Osteoblast (primary cell): ENCODE measurements at regions not wholly inside any gene's neighbourhood (a gene's known extent, or its start where the extent isn't known, plus 50 kb on each side); places are given as distances from the start of the nearest gene placed in this dataset.

Experiments
- DNase-seq: peaks from one replicate; pipeline ENCODE4 v3.0.0; 2011; ENCODE audit warnings: low spot score, mixed read lengths; ENCODE audit not compliant: insufficient read length; ENCODE audit errors: missing footprints
- H2AFZ ChIP-seq: 2 replicates; pipeline ENCODE4 v1.6.0; 2011; ENCODE audit warnings: mild to moderate bottlenecking, low read length
- H3K27ac ChIP-seq: 2 replicates; pipeline ENCODE4 v1.5.1; 2011; ENCODE audit warnings: mild to moderate bottlenecking, low read depth, low read length, moderate library complexity
- H3K27me3 ChIP-seq: 2 replicates; pipeline ENCODE4 v1.6.0; 2012; ENCODE audit warnings: mild to moderate bottlenecking, control low read depth, inconsistent platforms, low read length, moderate library complexity; ENCODE audit not compliant: insufficient read depth
- H3K36me3 ChIP-seq: 2 replicates; pipeline ENCODE4 v1.5.1; 2011; ENCODE audit warnings: mild to moderate bottlenecking, low read length, control low read depth, moderate library complexity; ENCODE audit not compliant: insufficient read depth
- H3K4me1 ChIP-seq: 2 replicates; pipeline ENCODE4 v1.5.1; 2011; ENCODE audit warnings: mild to moderate bottlenecking, low read length, control low read depth, moderate library complexity; ENCODE audit not compliant: insufficient read depth
- H3K4me2 ChIP-seq: 2 replicates; pipeline ENCODE4 v1.6.0; 2011; ENCODE audit warnings: mild to moderate bottlenecking, low read length; ENCODE audit not compliant: insufficient read depth
- H3K4me3 ChIP-seq: fragments of 200-600 bp; sonication (generic); 3 replicates; pipeline ENCODE4 v1.5.1; 2012; ENCODE audit warnings: mild to moderate bottlenecking, low read length, inconsistent platforms; ENCODE audit not compliant: insufficient read depth
- H3K79me2 ChIP-seq: 2 replicates; pipeline ENCODE4 v1.6.0; 2012; ENCODE audit warnings: mild to moderate bottlenecking, low read length, control low read depth, inconsistent platforms; ENCODE audit not compliant: insufficient read depth
- H3K9me3 ChIP-seq: 2 replicates; pipeline ENCODE4 v1.5.1; 2011; ENCODE audit warnings: low read depth, low read length, control low read depth
- H4K20me1 ChIP-seq: 2 replicates; pipeline ENCODE4 v1.6.0; 2012; ENCODE audit warnings: mild to moderate bottlenecking, low read length, control low read depth; ENCODE audit not compliant: insufficient read depth
- TF ChIP-seq, protein P1 (sequence below): IDR thresholded peaks from 2 replicates; pipeline ENCODE4 v1.5.1; 2011; ENCODE audit warnings: mild to moderate bottlenecking, low read depth, low read length, moderate library complexity; ENCODE audit errors: extremely low read depth

DNA sequence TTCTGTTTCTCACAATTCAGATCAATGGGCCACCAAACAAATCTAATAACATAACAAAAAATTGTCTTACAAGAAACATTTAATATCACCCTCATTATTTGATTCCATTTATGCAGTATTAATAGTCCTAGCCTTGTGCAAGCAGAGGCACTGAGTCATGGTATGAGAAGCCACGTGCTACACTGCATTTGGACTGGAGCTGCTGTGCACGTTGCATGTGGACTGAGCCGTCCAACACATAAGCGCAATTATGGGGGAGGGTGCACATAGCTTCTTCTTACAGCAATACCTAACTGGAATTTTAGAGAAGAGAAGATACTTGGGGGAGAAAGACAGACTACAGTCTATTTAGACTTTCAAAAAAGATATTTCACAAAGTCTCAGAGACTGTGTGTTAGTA lies 329.6 kb upstream of the ID2 start:
- H2AFZ ChIP-seq: no peak overlapping the region
- H3K4me3 ChIP-seq: no peak overlapping the region
- H3K36me3 ChIP-seq: no peaks in the 10 kb centered on the region
- DNase-seq: no peak
- no peaks in the 10 kb centered on the region for H3K9me3 ChIP-seq
- H3K79me2 ChIP-seq: no peaks in the 10 kb centered on the region
- H3K4me2 ChIP-seq: no peak overlapping the region
- no peaks in the 10 kb centered on the region for H3K4me1 ChIP-seq
- no peak overlapping the region for H3K27ac ChIP-seq
- H3K27me3 ChIP-seq: no peaks in the 10 kb centered on the region
- TF ChIP-seq, protein P1, sequence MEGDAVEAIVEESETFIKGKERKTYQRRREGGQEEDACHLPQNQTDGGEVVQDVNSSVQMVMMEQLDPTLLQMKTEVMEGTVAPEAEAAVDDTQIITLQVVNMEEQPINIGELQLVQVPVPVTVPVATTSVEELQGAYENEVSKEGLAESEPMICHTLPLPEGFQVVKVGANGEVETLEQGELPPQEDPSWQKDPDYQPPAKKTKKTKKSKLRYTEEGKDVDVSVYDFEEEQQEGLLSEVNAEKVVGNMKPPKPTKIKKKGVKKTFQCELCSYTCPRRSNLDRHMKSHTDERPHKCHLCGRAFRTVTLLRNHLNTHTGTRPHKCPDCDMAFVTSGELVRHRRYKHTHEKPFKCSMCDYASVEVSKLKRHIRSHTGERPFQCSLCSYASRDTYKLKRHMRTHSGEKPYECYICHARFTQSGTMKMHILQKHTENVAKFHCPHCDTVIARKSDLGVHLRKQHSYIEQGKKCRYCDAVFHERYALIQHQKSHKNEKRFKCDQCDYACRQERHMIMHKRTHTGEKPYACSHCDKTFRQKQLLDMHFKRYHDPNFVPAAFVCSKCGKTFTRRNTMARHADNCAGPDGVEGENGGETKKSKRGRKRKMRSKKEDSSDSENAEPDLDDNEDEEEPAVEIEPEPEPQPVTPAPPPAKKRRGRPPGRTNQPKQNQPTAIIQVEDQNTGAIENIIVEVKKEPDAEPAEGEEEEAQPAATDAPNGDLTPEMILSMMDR: no peak
- no peaks in the 10 kb centered on the region for H4K20me1 ChIP-seq

DNA sequence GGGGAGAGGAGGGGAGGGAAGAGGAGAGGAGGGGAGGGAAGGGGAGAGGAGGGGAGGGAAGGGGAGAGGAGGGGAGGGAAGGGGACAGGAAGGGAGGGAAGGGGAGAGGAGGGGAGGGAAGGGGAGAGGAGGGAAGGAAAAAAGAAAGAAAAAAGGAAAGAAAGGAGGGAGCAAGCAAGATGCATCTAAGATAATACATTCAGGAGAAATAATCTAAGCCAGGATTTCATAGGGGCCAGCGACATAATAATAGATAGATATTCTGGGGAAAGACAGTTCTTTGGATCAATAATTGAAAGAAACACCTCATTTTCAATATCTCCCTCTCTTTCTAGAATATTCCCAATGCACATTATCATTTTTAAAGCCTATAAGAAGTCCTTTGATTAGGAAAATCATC lies 328.9 kb upstream of the ID2 start:
- Histone ChIP-seq H3K4me1 (no peaks in the 10 kb centered on the region), H3K36me3 (no peaks in the 10 kb centered on the region), H3K4me3 (no peak overlapping the region), H2AFZ (no peak overlapping the region), H3K4me2 (no peak overlapping the region), H3K27ac (no peak overlapping the region), H3K79me2 (no peaks in the 10 kb centered on the region), H3K27me3 (no peaks in the 10 kb centered on the region), H3K9me3 (no peaks in the 10 kb centered on the region), H4K20me1 (no peaks in the 10 kb centered on the region)
- TF ChIP-seq, protein P1: no peak
- DNase-seq: no peak

DNA sequence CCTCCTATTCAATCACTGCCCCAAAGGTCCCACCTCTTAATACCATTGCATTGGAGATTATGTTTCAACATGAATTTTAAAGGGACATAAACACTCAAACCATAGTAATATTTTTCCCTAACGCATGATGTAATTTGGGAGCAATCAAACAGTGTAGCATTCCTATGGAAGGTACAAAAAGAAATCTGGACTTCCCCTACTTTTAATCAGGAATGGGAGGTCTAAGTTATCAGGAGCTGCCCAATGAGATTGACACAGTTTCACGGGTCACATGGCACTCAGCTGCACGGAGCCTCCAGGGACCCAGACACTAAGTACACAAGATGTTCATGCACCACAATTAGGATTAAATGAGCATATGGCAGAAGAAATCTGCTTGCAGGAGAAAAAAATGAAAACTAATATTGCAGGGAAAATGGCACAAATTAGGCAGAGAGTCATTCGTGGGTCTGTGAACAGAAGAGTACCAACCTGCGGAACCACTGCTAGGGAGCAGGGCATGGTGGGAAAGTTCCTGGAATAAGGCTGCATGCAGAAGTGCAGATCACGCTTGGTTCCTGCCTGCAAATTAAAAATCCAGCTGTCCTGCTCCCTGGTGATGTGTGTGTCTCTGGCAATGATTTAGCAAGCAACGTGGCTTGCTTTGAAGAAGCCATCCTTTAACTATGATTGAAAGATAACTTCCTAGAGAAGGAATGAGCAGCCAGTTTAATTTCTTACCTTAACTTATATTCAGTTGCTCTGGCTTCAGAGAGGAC lies 326.6 kb upstream of the ID2 start:
- H3K9me3 ChIP-seq: no peaks in the 10 kb centered on the region
- no peaks in the 10 kb centered on the region for H4K20me1 ChIP-seq
- TF ChIP-seq, protein P1: no peak
- no peaks in the 10 kb centered on the region for H3K4me1 ChIP-seq
- no peak overlapping the region for H3K4me2 ChIP-seq
- no peak overlapping the region for H3K27ac ChIP-seq
- H2AFZ ChIP-seq: no peak overlapping the region
- DNase-seq: no peak
- H3K27me3 ChIP-seq: no peaks in the 10 kb centered on the region
- H3K36me3 ChIP-seq: no peaks in the 10 kb centered on the region
- no peak overlapping the region for H3K4me3 ChIP-seq
- no peaks in the 10 kb centered on the region for H3K79me2 ChIP-seq

DNA sequence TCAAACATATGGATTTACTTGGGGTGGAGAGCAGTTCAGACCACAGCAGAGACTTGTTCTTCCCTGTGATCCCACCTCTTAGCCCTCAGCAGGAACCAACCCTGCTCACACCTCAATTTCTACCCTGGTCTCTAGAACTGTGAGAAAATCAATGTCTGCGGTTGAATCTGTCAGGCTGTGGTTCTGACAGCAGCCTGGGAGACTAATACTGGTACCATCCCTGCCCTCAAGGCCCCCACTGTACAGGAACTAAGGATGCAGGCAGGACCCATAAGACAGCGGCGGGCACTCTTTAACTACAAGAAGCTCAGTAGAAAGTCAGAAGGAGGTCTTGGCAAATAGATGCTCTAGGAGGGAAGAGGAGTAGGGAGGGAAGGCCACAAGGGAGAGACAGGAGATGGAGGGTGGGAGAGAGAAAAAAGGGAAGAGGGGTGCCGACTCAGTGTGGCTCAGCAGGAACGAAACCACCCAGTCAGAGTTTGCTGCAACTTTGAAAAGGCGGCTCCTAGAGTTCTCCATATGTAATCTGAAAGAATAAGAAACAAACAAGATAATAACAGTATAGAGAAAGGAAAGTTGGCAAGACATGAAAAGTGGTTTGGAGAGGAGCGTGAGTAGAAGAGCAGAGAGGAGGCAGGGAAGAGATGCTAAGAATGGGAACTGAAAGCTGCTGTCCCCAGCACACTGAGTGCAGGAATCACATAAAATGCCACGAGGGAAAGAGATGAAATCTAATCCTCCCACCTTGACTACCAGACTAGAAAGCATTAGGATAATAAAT lies 323.9 kb upstream of the ID2 start:
- H3K9me3 ChIP-seq: no peaks in the 10 kb centered on the region
- H3K36me3 ChIP-seq: no peaks in the 10 kb centered on the region
- no peaks in the 10 kb centered on the region for H4K20me1 ChIP-seq
- no peak overlapping the region for H3K27ac ChIP-seq
- H3K4me3 ChIP-seq: no peak overlapping the region
- no peak overlapping the region for H3K4me2 ChIP-seq
- TF ChIP-seq, protein P1: no peak
- H2AFZ ChIP-seq: no peak overlapping the region
- H3K27me3 ChIP-seq: no peaks in the 10 kb centered on the region
- no peak for DNase-seq
- no peaks in the 10 kb centered on the region for H3K4me1 ChIP-seq
- H3K79me2 ChIP-seq: no peaks in the 10 kb centered on the region
